Uterus (tissue), 2 donors: ENCODE measurements at regions not wholly inside any gene's neighbourhood (a gene's known extent, or its start where the extent isn't known, plus 50 kb on each side); places are given as distances from the start of the nearest gene placed in this dataset.

Experiments used
- POLR2A ChIP-seq, 2 donors: fragments of 450-650 bp; IDR thresholded peaks; one replicate each; pipeline ENCODE4 v1.6.1; 2016; ENCODE audit warnings: antibody characterized with exemption in 2 of 2, mild to moderate bottlenecking in 1 of 2, moderate library complexity in 1 of 2
- TF ChIP-seq, protein P1 (sequence below), 4 experiments: fragments of 200-600 bp in 2 of 4; fragments of 450-650 bp in 2 of 4; sonication (generic) in 2 of 4; IDR thresholded peaks; one replicate each; pipeline ENCODE4 v1.5.1; 2016 to 2019; ENCODE audit warnings: antibody characterized with exemption in 4 of 4, mild to moderate bottlenecking in 2 of 4, moderate library complexity in 1 of 4

DNA sequence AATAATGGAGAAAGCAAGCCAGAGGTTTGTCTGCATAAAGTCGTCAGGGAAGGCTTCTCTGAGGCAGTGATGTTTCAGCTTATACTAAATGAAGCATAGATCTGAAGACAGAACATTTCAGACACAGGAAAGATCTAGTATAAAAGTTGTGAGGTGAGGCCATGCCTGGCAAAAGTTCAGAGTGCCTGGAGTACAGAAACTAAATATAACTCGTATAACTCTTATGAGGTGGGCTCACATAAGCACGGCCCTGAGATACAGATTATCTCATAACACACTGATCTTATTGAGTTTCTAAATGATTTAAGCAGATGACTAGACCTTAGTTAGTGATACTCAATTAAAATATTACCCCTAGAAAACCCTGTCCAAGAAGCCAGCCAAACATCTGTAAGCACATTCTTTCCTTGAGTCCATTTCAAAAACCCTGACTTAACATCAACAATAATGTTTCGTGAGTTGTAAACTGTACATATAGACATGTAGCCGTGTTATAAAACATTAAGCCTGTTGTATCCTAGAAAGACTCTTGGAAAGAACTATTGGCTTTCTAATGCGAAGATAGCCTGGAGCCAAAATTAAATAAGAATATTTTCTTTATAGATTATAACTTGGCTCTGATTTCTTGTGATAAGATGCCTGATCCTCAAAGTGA, 667.6 kb downstream of the TENT5A start:
- TF ChIP-seq, protein P1, sequence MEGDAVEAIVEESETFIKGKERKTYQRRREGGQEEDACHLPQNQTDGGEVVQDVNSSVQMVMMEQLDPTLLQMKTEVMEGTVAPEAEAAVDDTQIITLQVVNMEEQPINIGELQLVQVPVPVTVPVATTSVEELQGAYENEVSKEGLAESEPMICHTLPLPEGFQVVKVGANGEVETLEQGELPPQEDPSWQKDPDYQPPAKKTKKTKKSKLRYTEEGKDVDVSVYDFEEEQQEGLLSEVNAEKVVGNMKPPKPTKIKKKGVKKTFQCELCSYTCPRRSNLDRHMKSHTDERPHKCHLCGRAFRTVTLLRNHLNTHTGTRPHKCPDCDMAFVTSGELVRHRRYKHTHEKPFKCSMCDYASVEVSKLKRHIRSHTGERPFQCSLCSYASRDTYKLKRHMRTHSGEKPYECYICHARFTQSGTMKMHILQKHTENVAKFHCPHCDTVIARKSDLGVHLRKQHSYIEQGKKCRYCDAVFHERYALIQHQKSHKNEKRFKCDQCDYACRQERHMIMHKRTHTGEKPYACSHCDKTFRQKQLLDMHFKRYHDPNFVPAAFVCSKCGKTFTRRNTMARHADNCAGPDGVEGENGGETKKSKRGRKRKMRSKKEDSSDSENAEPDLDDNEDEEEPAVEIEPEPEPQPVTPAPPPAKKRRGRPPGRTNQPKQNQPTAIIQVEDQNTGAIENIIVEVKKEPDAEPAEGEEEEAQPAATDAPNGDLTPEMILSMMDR (IDR thresholded peaks at IDR 0.05), result no peak
- no peak for TF ChIP-seq POLR2A (IDR thresholded peaks at IDR 0.05)
